ENCODE measurements at regions not wholly inside any gene's neighbourhood (a gene's known extent, or its start where the extent isn't known, plus 50 kb on each side); places are given as distances from the start of the nearest gene placed in this dataset.

- DNase-seq (ENCODE audit: low spot score) = no peak
These were observed 124.2 kb upstream of the CXCR4 start for GRCh38 chr2:136242100-136242499.

DNA sequence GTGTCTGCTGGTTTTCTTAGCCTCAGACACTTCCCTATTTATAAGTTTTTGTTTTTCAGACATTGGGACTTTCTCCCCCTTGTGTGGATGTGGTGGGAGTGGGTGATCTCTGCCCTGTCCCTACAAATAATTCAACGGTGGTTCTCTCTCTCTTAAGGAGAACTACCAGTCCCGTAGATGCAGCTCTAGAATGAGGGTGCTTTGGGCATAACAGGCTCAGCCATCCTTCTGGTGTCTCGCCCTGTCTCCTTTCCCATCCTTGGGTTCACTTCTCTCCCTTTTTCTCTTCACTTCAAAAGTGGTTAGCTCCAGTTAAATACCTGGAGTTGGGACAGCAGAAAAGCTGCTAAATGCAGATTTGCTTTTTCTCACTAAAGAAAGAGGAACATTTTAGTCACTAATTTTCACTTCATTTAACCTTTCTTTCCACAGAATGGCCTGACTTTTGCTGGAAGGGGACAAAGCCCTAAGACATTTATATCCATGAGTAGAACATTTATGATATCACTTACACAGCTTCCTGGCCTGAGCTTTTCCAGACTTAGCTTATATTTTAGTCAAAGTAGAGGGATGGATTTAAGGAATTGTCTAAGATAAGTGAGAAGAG, 121.2 kb upstream of the CXCR4 start:
- no peak for DNase-seq (ENCODE audit: low spot score)

DNA sequence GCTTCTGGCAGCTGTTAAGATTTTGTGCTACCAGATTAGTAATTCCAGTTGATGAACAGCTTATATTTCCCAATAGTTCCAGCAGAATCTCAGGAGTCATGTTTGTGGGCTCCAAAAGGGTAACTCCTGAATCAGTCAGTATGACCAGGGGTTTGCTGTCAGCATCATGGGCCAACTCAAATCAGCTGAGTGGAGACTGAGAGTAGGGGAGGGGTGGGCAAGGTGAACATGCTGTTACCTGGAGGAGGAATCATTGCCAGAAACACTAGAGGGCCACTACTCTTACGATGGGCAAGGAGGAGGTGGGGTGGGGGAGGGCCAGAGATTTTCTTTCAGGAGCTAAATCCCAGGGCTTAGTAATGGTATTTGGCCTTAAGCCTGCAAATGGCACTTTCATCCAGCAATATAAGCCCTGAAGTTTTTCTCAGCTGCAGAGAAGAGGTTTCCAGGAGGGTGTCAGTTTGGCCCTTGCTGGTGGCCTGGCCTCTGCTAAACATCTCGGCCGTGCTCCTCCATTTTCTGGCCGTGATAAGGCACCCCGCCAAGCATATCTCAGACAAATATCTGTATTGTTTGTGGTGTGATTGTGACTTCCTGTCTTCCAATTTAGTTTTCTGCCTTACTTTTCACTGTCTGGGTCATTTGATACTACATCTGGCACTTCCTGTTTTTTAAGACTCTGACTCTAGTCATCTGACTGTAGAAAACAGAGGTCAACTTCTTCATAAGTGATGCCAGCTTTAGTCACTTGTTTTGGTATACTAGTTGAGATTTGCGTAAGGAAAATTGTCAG, 120.5 kb upstream of the CXCR4 start:
- DNase-seq (ENCODE audit: low spot score) = no peak

DNA sequence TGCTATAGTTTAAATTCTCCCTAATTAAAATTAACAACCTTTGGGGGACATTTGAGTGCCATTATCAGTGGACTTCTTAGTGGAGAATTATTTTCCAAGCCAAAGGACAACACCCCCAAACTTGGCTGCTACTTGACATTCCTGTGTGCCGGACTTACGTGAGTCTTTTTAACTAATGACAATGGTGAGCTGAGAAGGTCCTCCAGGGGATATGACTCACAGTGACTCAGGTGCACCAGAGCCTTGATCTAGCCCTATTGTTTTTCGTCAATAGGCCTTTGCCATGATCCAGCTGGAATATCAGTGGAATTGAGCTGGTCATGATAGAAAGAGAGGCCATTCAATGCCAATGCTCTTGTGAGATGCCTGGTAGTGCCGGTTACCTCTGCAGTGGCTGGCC, 118.1 kb upstream of the CXCR4 start:
- DNase-seq (ENCODE audit: low spot score) = no peak

DNA sequence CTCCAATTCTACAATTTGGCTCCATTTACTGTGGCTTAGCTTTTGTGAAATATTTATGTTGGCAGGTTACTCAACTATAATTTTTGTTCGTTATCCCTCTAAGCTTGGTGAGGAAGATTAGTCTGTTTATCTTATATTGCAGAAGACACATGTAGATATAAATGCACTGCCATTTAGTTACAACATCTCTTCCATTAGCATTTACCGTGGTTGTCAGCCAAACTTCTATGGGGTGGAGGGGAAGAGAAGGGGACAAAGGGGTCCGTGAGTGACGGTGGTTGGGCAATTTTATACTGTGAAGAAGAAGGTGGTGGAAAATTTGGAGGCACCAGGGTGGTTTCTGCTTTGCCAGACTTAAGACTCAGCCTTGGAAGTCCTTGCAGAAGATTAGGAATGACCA, 117.6 kb upstream of the CXCR4 start:
- no peak for DNase-seq (ENCODE audit: low spot score)

DNA sequence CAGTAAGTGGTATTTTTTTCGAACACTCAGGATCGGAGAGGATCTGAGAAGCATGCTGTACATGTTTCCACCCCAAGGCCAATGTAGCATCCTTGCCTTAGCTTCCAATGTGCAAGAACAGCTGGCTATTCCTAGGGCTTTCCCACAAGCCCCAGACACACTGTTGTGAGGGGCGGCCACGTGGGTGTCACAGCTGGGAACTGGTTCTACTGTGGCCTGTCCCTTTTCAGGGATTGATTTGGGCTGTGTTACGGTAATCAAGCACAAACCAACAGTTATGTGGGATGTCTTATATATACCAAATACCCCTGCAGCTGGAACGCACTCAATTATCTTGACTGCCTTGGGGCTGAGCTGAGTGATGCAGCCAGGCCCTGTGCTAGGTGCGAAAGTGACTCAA, 116.3 kb upstream of the CXCR4 start:
- no peak for DNase-seq (ENCODE audit: low spot score)

DNA sequence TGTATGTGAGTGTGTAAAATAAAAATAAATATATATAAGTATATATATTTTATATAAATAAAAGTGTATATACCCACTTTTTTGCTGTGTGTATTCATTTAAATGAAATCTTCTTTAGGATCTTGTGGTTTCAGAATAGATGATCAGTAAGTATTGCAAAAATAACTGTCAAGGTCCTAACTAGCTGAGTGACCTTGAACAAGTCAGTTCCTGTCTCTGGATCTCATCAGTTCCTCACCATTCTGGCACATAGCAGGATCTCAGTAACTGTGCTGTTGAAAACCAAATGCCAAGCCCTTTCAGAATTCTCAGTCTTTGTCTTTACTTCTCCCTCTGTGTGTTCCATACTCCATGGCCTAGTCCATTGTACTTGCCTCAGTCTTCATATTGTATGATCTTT, 115.3 kb upstream of the CXCR4 start:
- no peak for DNase-seq (ENCODE audit: low spot score)

DNA sequence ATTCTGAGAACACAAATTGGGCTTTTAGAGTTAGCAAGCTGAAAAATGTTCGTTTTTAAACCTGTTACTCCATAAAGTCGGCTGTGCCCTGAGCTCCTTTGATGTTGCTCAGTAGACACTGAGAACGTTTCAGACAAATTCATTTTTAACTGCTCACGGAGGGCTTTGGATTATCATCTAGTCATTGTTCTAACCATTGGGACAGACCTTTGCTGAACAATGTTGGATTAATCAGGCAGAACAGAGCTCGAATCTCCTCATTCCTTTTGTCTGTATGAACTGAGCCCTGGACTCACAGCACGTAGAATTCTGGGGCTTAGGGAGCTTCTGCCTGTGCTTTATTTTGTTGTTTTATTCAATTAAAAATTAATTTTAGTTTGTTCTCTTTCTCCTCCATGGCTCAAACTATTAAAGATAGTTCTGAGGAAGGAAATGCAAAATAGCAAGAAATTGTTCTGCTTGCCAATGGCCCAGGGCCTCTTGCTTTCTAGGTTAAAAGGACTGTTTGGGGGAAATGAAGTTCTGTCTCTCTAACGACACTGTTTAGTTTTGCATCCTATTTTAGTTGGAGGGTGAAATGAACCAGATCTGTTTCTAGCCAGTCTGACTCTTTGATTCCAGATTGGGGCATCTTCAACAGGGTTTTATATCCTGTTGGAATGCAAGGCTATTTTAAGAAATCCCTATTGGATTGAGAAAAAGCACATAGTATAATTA, 114.7 kb upstream of the CXCR4 start:
- DNase-seq (ENCODE audit: low spot score) = no peak

GRCh38 chr2:136230464-136230863, 112.5 kb upstream of the CXCR4 start:
- no peak for DNase-seq (ENCODE audit: low spot score)

DNA sequence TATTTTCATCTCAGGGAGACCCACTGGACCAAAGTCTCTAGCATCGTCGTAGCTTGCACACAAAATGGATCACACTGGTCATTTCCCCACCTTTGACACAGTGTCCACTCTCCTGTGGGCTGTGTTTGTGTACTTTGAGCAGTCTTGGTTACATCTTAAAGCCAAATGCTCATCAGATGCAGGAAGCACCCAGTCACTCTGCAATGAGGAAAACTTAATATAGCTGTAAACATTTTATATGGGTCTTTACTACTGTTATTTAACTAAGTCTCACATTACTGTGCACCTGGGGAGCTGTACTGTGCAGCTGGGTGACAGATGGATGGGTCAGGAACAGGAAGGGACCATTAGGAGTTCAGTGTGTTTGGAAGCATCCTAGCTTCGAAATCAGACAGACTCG, 109.0 kb upstream of the CXCR4 start:
- no peak for DNase-seq (ENCODE audit: low spot score)

GRCh38 chr2:136225950-136226835, 108.2 kb upstream of the CXCR4 start:
- DNase-seq (ENCODE audit: low spot score) = no peak

GRCh38 chr2:136223274-136223673, 105.3 kb upstream of the CXCR4 start:
- no peak for DNase-seq (ENCODE audit: low spot score)

DNA sequence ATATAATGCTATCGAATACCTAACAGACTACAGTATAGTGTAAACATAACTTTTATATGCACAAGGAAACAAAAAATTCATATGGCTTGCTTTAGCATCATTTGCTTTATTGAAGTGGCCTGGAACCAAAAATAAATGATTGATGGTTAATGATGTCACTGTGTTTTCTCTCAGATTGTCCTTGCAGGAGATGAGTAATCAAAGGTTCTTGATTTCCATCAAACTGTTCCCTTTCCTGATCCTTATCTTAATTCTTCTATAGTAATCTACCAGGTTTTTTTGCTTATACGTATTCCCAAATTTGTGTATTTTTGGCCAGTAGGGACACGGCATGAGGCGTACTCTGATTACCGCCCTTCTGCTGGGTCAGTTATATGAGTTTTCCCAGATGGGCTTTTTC, 104.9 kb upstream of the CXCR4 start:
- no peak for DNase-seq (ENCODE audit: low spot score)

DNA sequence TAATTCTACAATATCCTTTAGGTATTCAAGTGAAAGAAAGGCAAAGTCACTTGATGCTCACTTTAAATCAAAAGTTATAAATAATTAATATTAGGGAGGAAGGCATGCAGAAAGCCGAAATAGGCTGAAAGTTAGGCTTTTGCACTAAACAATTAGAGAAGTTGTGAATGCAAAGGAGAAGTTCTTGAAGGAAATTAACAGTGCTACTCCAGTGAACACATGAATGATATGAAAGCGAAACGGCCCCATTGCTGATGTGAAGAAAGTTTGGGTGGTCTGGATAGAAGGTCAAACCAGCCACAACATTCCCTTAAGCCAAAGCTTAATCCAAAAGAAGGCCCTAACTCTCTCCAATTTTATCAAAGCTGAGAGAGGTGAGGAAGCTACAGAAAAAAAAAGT, 103.1 kb upstream of the CXCR4 start:
- DNase-seq (ENCODE audit: low spot score) = no peak

GRCh38 chr2:136219963-136220362, 102.0 kb upstream of the CXCR4 start:
- no peak for DNase-seq (ENCODE audit: low spot score)

GRCh38 chr2:136219341-136219740, 101.4 kb upstream of the CXCR4 start:
- no peak for DNase-seq (ENCODE audit: low spot score)

DNA sequence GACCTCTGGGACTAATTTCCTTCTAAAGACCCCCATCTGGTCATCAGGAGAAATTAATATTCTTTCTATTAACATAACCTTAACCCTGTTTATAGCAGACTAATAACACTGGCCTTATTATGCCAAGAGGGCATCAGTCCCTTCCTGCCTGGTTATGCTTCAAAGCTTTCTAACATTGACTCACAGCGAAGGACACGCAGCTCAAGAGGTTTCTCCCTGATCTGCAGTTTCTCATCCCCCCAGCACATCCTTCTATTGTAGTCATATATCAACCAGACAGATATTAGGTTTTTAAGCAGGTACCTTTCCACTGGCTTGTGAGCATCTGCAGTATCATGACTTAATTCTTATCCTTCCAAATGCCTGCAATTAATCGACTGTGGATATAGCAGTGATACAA, 100.0 kb upstream of the CXCR4 start:
- no peak for DNase-seq (ENCODE audit: low spot score)

GRCh38 chr2:136215908-136216472, 98.0 kb upstream of the CXCR4 start:
- DNase-seq (ENCODE audit: low spot score) = no peak

DNA sequence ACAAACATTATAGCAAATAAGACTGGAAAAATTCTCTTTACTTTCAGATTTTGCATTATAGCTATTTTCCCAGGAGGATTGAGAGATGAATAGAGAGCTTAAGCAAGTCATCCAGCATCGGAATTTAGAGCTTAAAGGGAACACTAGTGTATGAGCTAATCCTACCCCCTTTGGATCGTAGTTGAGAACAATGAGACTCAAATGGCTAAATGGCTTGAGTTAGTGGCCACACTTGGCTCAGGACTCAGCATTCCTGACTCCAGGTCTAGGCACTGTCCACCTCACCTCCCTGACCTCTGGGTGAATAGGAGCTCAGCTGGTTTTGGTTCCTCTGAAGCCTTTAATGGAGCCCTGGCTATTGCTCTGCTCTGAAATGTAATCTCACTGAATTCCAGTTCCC, 97.5 kb upstream of the CXCR4 start:
- no peak for DNase-seq (ENCODE audit: low spot score)

- DNase-seq (ENCODE audit: low spot score) = no peak
These were observed 96.6 kb upstream of the CXCR4 start for GRCh38 chr2:136214307-136215200.

- no peak for DNase-seq (ENCODE audit: low spot score)
These were observed 95.9 kb upstream of the CXCR4 start for GRCh38 chr2:136213836-136214235.

All from hematopoietic multipotent progenitor cell treated with erythropoietin and hydrocortisone succinate and interleukin-3 and kit ligand, for 15 days (in vitro differentiated cells).